ENCODE measurements at regions not wholly inside any gene's neighbourhood (a gene's known extent, or its start where the extent isn't known, plus 50 kb on each side); places are given as distances from the start of the nearest gene placed in this dataset.

GRCh38 chr14:53213761-53214160 is 60.6 kb upstream of the DDHD1 start:
- no peak for DNase-seq (ENCODE audit: low read depth, low spot score)
- TF ChIP-seq CTCF (IDR thresholded peaks at IDR 0.05; ENCODE audit: insufficient read depth, low read length, missing control alignments): no peak
- ChIA-PET CTCF (interaction anchor here (0.9 to 1.5 kb wide), 3 partner anchors 10 to 157 kb away, joined by 3 read pairs; no protein-coding TSS in a partner anchor), POLR2A (no interaction called here)
- no peak overlapping the region for H3K4me3 ChIP-seq (ENCODE audit: low read depth, low read length)

DNA sequence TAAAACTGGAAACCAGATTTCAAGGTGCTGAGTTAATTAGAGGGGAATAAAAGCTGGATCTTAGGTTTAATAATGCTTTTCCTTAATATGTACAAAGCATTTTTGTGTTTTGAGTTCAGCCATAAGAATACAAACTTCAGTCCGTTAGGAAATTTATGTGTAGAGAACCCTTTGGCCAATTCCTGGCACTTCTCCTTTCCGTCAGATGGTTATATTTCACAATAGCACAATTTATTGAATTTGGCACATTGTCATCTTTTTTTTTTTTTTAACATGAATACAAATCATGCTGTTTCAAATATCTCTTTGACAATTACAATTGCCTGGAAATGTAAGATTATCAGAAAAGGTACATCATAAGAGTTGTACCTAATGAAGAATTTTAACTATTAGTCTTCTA is 56.2 kb upstream of the DDHD1 start:
- DNase-seq (ENCODE audit: low read depth, low spot score): no peak
- ChIA-PET POLR2A (no interaction called here), CTCF (no interaction called here)
- no peak for TF ChIP-seq CTCF (IDR thresholded peaks at IDR 0.05; ENCODE audit: insufficient read depth, low read length, missing control alignments)
- H3K4me3 ChIP-seq (ENCODE audit: low read depth, low read length): no peak overlapping the region
